Thyroid gland (tissue), 4 donors: ENCODE measurements at regions not wholly inside any gene's neighbourhood (a gene's known extent, or its start where the extent isn't known, plus 50 kb on each side); places are given as distances from the start of the nearest gene placed in this dataset.

Source experiments
- DNase-seq, 2 donors: peaks; one replicate each; pipeline ENCODE4 v3.0.0-alpha.2; 2019
- H3K27ac ChIP-seq, 3 donors: fragments of 200-600 bp; sonication (generic); 1 replicate in 2 of 3; 2 replicates in 1 of 3; pipeline ENCODE4 v1.5.1; 2016 to 2019; ENCODE audit warnings: mild to moderate bottlenecking in 1 of 3, moderate library complexity in 1 of 3
- H3K27me3 ChIP-seq: fragments of 200-600 bp; sonication (generic); one replicate; pipeline ENCODE4 v1.5.1; 2019
- H3K36me3 ChIP-seq, 2 donors: fragments of 200-600 bp; sonication (generic); one replicate each; pipeline ENCODE4 v1.5.1; 2016 to 2019
- H3K4me1 ChIP-seq, 2 donors: fragments of 200-600 bp; sonication (generic); one replicate each; pipeline ENCODE4 v1.5.1; 2017 to 2019
- H3K4me3 ChIP-seq, 3 donors: fragments of 200-600 bp; sonication (generic); replicated peaks in 1 of 3; 1 replicate in 2 of 3; 2 replicates in 1 of 3; pipeline ENCODE4 v1.5.1; 2016; ENCODE audit warnings: mild to moderate bottlenecking in 1 of 3
- H3K9me3 ChIP-seq: fragments of 200-600 bp; sonication (generic); one replicate; pipeline ENCODE4 v1.5.1; 2017
- CTCF ChIP-seq, 6 experiments: fragments of 200-600 bp in 3 of 6; fragments of 450-650 bp in 3 of 6; sonication (generic) in 3 of 6; IDR thresholded peaks; one replicate each; pipeline ENCODE4 v1.5.1; 2016 to 2019; ENCODE audit warnings: antibody characterized with exemption in 6 of 6, mild to moderate bottlenecking in 2 of 6, inconsistent platforms in 1 of 6, moderate library complexity in 1 of 6
- POLR2A ChIP-seq, 2 donors: fragments of 450-650 bp; IDR thresholded peaks; one replicate each; pipeline ENCODE4 v1.6.1; 2017; ENCODE audit warnings: antibody characterized with exemption in 2 of 2, mild to moderate bottlenecking in 2 of 2, moderate library complexity in 1 of 2
- WGBS, 2 donors: methylation state at CpG; one replicate each; pipeline ENCODE4 v1.1.5; 2017; 5-methylcytosine and 5-hydroxymethylcytosine counted together
- intact Hi-C: fragments of 100-400 bp; cut with DNase I; formaldehyde crosslinking; loops from one replicate; pipeline ENCODE4 v1.15.1; 2023

- no peaks in the 10 kb centered on the region for H3K27me3 ChIP-seq
- DNase-seq = no peak
- H3K9me3 ChIP-seq = no peaks in the 10 kb centered on the region
- no peaks in the 10 kb centered on the region for H3K36me3 ChIP-seq
- no peaks in the 10 kb centered on the region for H3K4me1 ChIP-seq
- WGBS, 2 donors = 46 to 52% methylated on average over 7 of the region's 7 CpGs
- H3K27ac ChIP-seq = no peak overlapping the region
- no peak overlapping the region for H3K4me3 ChIP-seq
- TF ChIP-seq POLR2A (IDR thresholded peaks at IDR 0.05) = no peak
- intact Hi-C loops = no loop called here
These were observed 97.1 kb upstream of the UBAC2 start for GRCh38 chr13:99103536-99103935.

- intact Hi-C loops = no loop called here
- no peak for DNase-seq
- H3K27ac ChIP-seq = no peak overlapping the region
- 87 to 89% methylated on average over 9 of the region's 9 CpGs for WGBS, 2 donors
- no peaks in the 10 kb centered on the region for H3K9me3 ChIP-seq
- no peaks in the 10 kb centered on the region for H3K36me3 ChIP-seq
- no peak for TF ChIP-seq POLR2A (IDR thresholded peaks at IDR 0.05)
- TF ChIP-seq CTCF (IDR thresholded peaks at IDR 0.05) = no peak
- no peaks in the 10 kb centered on the region for H3K27me3 ChIP-seq
- H3K4me3 ChIP-seq = no peak overlapping the region
- H3K4me1 ChIP-seq = no peaks in the 10 kb centered on the region
These were observed 96.3 kb upstream of the UBAC2 start for GRCh38 chr13:99104396-99104795.

GRCh38 chr13:99105160-99105559 lies 95.5 kb upstream of the UBAC2 start:
- Histone ChIP-seq H3K27me3 (no peaks in the 10 kb centered on the region), H3K36me3 (no peaks in the 10 kb centered on the region), H3K4me1 (no peaks in the 10 kb centered on the region), H3K4me3 (no peak overlapping the region), H3K27ac (no peak overlapping the region), H3K9me3 (no peaks in the 10 kb centered on the region)
- intact Hi-C loops = no loop called here
- TF ChIP-seq POLR2A (IDR thresholded peaks at IDR 0.05) (no peak), CTCF (IDR thresholded peaks at IDR 0.05) (no peak)
- WGBS, 2 donors = 86 to 89% methylated on average over 3 of the region's 3 CpGs
- DNase-seq = no peak

GRCh38 chr13:99113351-99113750 lies 87.3 kb upstream of the UBAC2 start:
- H3K4me1 ChIP-seq = no peaks in the 10 kb centered on the region
- no peaks in the 10 kb centered on the region for H3K27me3 ChIP-seq
- 91 to 94% methylated on average over 5 of the region's 5 CpGs for WGBS, 2 donors
- H3K36me3 ChIP-seq = no peaks in the 10 kb centered on the region
- TF ChIP-seq POLR2A (IDR thresholded peaks at IDR 0.05) (no peak), CTCF (IDR thresholded peaks at IDR 0.05) (no peak)
- no peaks in the 10 kb centered on the region for H3K9me3 ChIP-seq
- intact Hi-C loops = no loop called here
- H3K27ac ChIP-seq = no peak overlapping the region
- H3K4me3 ChIP-seq = no peak overlapping the region
- no peak for DNase-seq

GRCh38 chr13:99118179-99118578 lies 82.5 kb upstream of the UBAC2 start:
- no peak overlapping the region for H3K27ac ChIP-seq
- DNase-seq = no peak
- TF ChIP-seq CTCF (IDR thresholded peaks at IDR 0.05) (no peak), POLR2A (IDR thresholded peaks at IDR 0.05) (no peak)
- WGBS, 2 donors = 85 to 92% methylated on average over 8 of the region's 8 CpGs
- no peak overlapping the region for H3K4me3 ChIP-seq
- H3K27me3 ChIP-seq = no peaks in the 10 kb centered on the region
- no peaks in the 10 kb centered on the region for H3K9me3 ChIP-seq
- intact Hi-C loops = no loop called here
- no peaks in the 10 kb centered on the region for H3K4me1 ChIP-seq
- H3K36me3 ChIP-seq = no peaks in the 10 kb centered on the region

- Histone ChIP-seq H3K27me3 (no peaks in the 10 kb centered on the region), H3K4me1 (no peaks in the 10 kb centered on the region), H3K9me3 (no peaks in the 10 kb centered on the region), H3K4me3 (no peak overlapping the region), H3K27ac (no peak overlapping the region), H3K36me3 (no peaks in the 10 kb centered on the region)
- no peak for DNase-seq
- WGBS, 2 donors = 81 to 83% methylated on average over 7 of the region's 7 CpGs
- intact Hi-C loops = no loop called here
- no peak for TF ChIP-seq CTCF (IDR thresholded peaks at IDR 0.05)
- no peak for TF ChIP-seq POLR2A (IDR thresholded peaks at IDR 0.05)
These were observed 81.0 kb upstream of the UBAC2 start for GRCh38 chr13:99119656-99120055.
